IMR-90 (cell line): ENCODE measurements at regions not wholly inside any gene's neighbourhood (a gene's known extent, or its start where the extent isn't known, plus 50 kb on each side); places are given as distances from the start of the nearest gene placed in this dataset.

Experiments used
- ATAC-seq: fragments of 200-7000 bp; cut with Tn5 transposase; 2 replicates; pipeline ENCODE4 v1.9.1; 2020; ENCODE audit warnings: low read depth, mild to moderate bottlenecking, moderate library complexity
- BruUV-seq: library from RNA; stranded (reverse); fragments of 400-500 nt; replicated peaks from 2 replicates; lab custom pipeline; 2021; lab: Mats Ljungman, UMichigan
- CTCF ChIA-PET: fragments of 300-600 bp; formaldehyde crosslinking; extraction: SDS; loops from one replicate; lab custom pipeline; 2021; ENCODE audit warnings: antibody characterized with exemption; lab: Yijun Ruan, JAX
- POLR2A ChIA-PET: fragments of 300-600 bp; sonication (Branson Sonifier 250); formaldehyde crosslinking; loops from one replicate; lab custom pipeline; 2022; ENCODE audit warnings: antibody characterized with exemption; ENCODE audit not compliant: unreplicated experiment; lab: Charles Lee
- DNase-seq: peaks from one replicate; pipeline ENCODE4 v3.0.0; 2013
- H2AFZ ChIP-seq: replicated peaks from 2 replicates; pipeline ENCODE3; 2013; ENCODE audit warnings: low read length, mild to moderate bottlenecking; ENCODE audit not compliant: poor library complexity
- H2AK5ac ChIP-seq: 2 replicates; pipeline ENCODE4 v1.6.1; 2013; ENCODE audit warnings: low read depth, low read length, inconsistent platforms
- H2AK9ac ChIP-seq: replicated peaks from 2 replicates; pipeline ENCODE3; 2013; ENCODE audit warnings: mild to moderate bottlenecking, low read depth, low read length, moderate library complexity; ENCODE audit not compliant: poor library complexity
- H2BK120ac ChIP-seq: 2 replicates; pipeline ENCODE4 v1.6.1; 2013; ENCODE audit warnings: low read depth, low read length, inconsistent platforms
- H2BK15ac ChIP-seq: 3 replicates; pipeline ENCODE4 v1.6.1; 2013; ENCODE audit warnings: low read depth, low read length, inconsistent platforms
- H2BK20ac ChIP-seq: 2 replicates; pipeline ENCODE4 v1.6.1; 2013; ENCODE audit warnings: low read depth, mild to moderate bottlenecking, inconsistent platforms, low read length, moderate library complexity
- H2BK5ac ChIP-seq: 2 replicates; pipeline ENCODE4 v1.6.1; 2013; ENCODE audit warnings: mild to moderate bottlenecking, low read depth, low read length, inconsistent platforms; ENCODE audit not compliant: poor library complexity, severe bottlenecking
- H3K14ac ChIP-seq: replicated peaks from 2 replicates; pipeline ENCODE4 v1.6.1; 2013; ENCODE audit warnings: low read depth, low read length, inconsistent platforms
- H3K18ac ChIP-seq: 2 replicates; pipeline ENCODE4 v1.6.1; 2013; ENCODE audit warnings: low read depth, low read length, control low read depth
- H3K23ac ChIP-seq: 2 replicates; pipeline ENCODE4 v1.6.1; 2013; ENCODE audit warnings: low read depth, low read length, inconsistent platforms
- H3K27ac ChIP-seq: 2 replicates; pipeline ENCODE4 v1.5.1; 2013; ENCODE audit warnings: mild to moderate bottlenecking, control low read depth, low read length; ENCODE audit not compliant: insufficient read depth
- H3K27me3 ChIP-seq: 2 replicates; pipeline ENCODE4 v1.6.1; 2013; ENCODE audit warnings: low read length; ENCODE audit not compliant: control insufficient read depth, insufficient read depth
- H3K36me3 ChIP-seq: 2 replicates; pipeline ENCODE4 v1.6.1; 2013; ENCODE audit warnings: low read length, mixed read lengths; ENCODE audit not compliant: control insufficient read depth, insufficient read depth
- H3K4ac ChIP-seq: 2 replicates; pipeline ENCODE4 v1.6.1; 2013; ENCODE audit warnings: low read depth, low read length, inconsistent platforms
- H3K4me1 ChIP-seq: 2 replicates; pipeline ENCODE4 v1.6.1; 2013; ENCODE audit warnings: low read length, mixed read lengths; ENCODE audit not compliant: control insufficient read depth, insufficient read depth
- H3K4me2 ChIP-seq: 2 replicates; pipeline ENCODE4 v1.6.1; 2013; ENCODE audit warnings: low read depth, mild to moderate bottlenecking, control low read depth, low read length, moderate library complexity
- H3K4me3 ChIP-seq: 2 replicates; pipeline ENCODE4 v1.5.1; 2013; ENCODE audit warnings: low read depth, mild to moderate bottlenecking, control low read depth, low read length, moderate library complexity; ENCODE audit not compliant: insufficient read depth
- H3K56ac ChIP-seq: 2 replicates; pipeline ENCODE4 v1.6.1; 2013; ENCODE audit warnings: low read length, inconsistent platforms; ENCODE audit not compliant: insufficient read depth; ENCODE audit errors: extremely low read depth
- H3K79me1 ChIP-seq, 2 experiments: 2 replicates each; pipeline ENCODE4 v1.6.1; 2013; ENCODE audit warnings: low read length in 2 of 2, inconsistent platforms in 1 of 2, low read depth in 1 of 2
- H3K9ac ChIP-seq: 2 replicates; pipeline ENCODE4 v1.6.1; 2013; ENCODE audit warnings: low read depth, low read length, control low read depth
- H3K9me1 ChIP-seq: 2 replicates; pipeline ENCODE4 v1.6.1; 2013; ENCODE audit warnings: low read length, inconsistent platforms; ENCODE audit not compliant: insufficient read depth
- H3K9me3 ChIP-seq: 2 replicates; pipeline ENCODE4 v1.6.1; 2013; ENCODE audit warnings: low read length; ENCODE audit not compliant: control insufficient read depth, insufficient read depth
- H4K20me1 ChIP-seq: 2 replicates; pipeline ENCODE4 v1.6.1; 2013; ENCODE audit warnings: low read length, inconsistent platforms; ENCODE audit not compliant: insufficient read depth
- H4K5ac ChIP-seq: 2 replicates; pipeline ENCODE4 v1.6.1; 2013; ENCODE audit warnings: mild to moderate bottlenecking, low read depth, low read length, control low read depth
- H4K8ac ChIP-seq, 2 experiments: 2 replicates each; pipeline ENCODE4 v1.6.1; 2013; ENCODE audit warnings: low read depth in 2 of 2, low read length in 2 of 2, control low read depth in 1 of 2, inconsistent platforms in 1 of 2
- H4K91ac ChIP-seq: 2 replicates; pipeline ENCODE4 v1.6.1; 2013; ENCODE audit warnings: low read depth, low read length, inconsistent platforms; ENCODE audit not compliant: insufficient read depth
- BHLHE40 ChIP-seq: fragments of 150-350 bp; IDR thresholded peaks from 2 replicates; pipeline ENCODE4 v1.6.1; 2016; ENCODE audit warnings: mild to moderate bottlenecking, low read depth, low read length
- CEBPB ChIP-seq: IDR thresholded peaks from 2 replicates; pipeline ENCODE4 v1.6.1; 2012; ENCODE audit warnings: low read depth, low read length, improper control_type of control experiment
- CHD1 ChIP-seq: IDR thresholded peaks from 2 replicates; pipeline ENCODE4 v1.6.1; 2012; ENCODE audit warnings: low read depth, low read length, improper control_type of control experiment
- FOS ChIP-seq: fragments of 150-350 bp; IDR thresholded peaks from 2 replicates; pipeline ENCODE4 v1.6.1; 2016; ENCODE audit warnings: low read depth, low read length
- MAFK ChIP-seq: IDR thresholded peaks from 2 replicates; pipeline ENCODE4 v1.6.1; 2012; ENCODE audit warnings: low read depth, low read length, improper control_type of control experiment
- MAZ ChIP-seq: IDR thresholded peaks from 2 replicates; pipeline ENCODE4 v1.6.1; 2012; ENCODE audit warnings: low read depth, mild to moderate bottlenecking, low read length, improper control_type of control experiment, moderate library complexity, borderline replicate concordance
- MXI1 ChIP-seq: IDR thresholded peaks from 2 replicates; pipeline ENCODE4 v1.6.1; 2012; ENCODE audit warnings: low read depth, mild to moderate bottlenecking, low read length, moderate library complexity, borderline replicate concordance
- POLR2A ChIP-seq: IDR thresholded peaks from 2 replicates; pipeline ENCODE4 v1.6.1; 2012; ENCODE audit warnings: mild to moderate bottlenecking, low read depth, low read length
- RAD21 ChIP-seq: IDR thresholded peaks from 2 replicates; pipeline ENCODE4 v1.6.1; 2012; ENCODE audit warnings: low read length, improper control_type of control experiment
- RCOR1 ChIP-seq: IDR thresholded peaks from 2 replicates; pipeline ENCODE4 v1.6.1; 2012; ENCODE audit warnings: mild to moderate bottlenecking, low read length, improper control_type of control experiment; ENCODE audit not compliant: insufficient replicate concordance
- RFX5 ChIP-seq: IDR thresholded peaks from 2 replicates; pipeline ENCODE4 v1.8.0; 2012; ENCODE audit warnings: low read depth, mild to moderate bottlenecking, low read length, moderate library complexity
- whole genome bisulfite sequencing, 2 experiments: methylation state at CpG; one replicate each; pipeline versions ENCODE4 v1.1.5 to v1.1.7; 2013; ENCODE audit warnings: missing lambda C conversion rate in 2 of 2; ENCODE audit not compliant: insufficient read length in 1 of 2; ENCODE audit errors: extremely low coverage in 2 of 2; 5-methylcytosine and 5-hydroxymethylcytosine counted together
- dilution Hi-C: fragments of 300-500 bp; cut with HindIII; formaldehyde crosslinking; loops from one replicate; pipeline ENCODE4 v1.14.3; 2018; ENCODE audit warnings: low sequenced_read_pairs; ENCODE audit not compliant: unreplicated experiment
- in situ Hi-C: fragments of 300-500 bp; cut with MboI; formaldehyde crosslinking; loops from 3 replicates; pipeline ENCODE4 v1.14.3; 2019; ENCODE audit warnings: low sequenced_read_pairs, inconsistent platforms, mixed read lengths
- intact Hi-C: fragments of 100-400 bp; cut with micrococcal nuclease; formaldehyde crosslinking; loops from 2 replicates; pipeline ENCODE4 v1.10.0; 2022
- TF ChIP-seq, protein P1 (sequence below): fragments of 150-350 bp; IDR thresholded peaks from 2 replicates; pipeline ENCODE4 v1.6.1; 2017; ENCODE audit warnings: mild to moderate bottlenecking, antibody characterized with exemption, low read length, low read depth
- TF ChIP-seq, protein P2 (sequence below): fragments of 150-350 bp; IDR thresholded peaks from 2 replicates; pipeline ENCODE4 v1.6.1; 2016; ENCODE audit warnings: low read depth, mild to moderate bottlenecking, low read length, moderate library complexity, borderline replicate concordance
- TF ChIP-seq, protein P3 (sequence below): conservative IDR thresholded peaks from 2 replicates; pipeline ENCODE4 v1.5.1; 2012; ENCODE audit warnings: mild to moderate bottlenecking, low read depth, low read length, improper control_type of control experiment

DNA sequence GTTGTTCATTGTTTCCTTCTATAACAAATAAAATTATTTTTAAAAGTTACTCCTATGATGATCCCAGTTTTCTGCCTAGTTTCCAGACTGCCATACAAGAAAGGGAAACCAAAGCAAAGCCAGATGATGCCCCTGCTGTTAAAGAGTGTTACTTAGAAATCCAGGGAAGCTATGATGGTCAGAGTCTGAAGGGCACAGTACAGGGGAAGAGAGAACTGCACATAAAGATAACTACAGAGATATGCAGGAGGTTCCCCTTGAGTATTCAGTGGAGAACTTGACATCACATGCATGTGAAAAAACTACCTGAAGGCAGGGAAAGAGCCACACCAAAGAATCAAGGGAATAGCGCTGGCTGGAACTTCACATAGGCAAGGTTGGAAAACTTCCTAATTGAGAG lies 494.2 kb upstream of the FSTL5 start:
- no peak overlapping the region for H4K8ac ChIP-seq
- no peak overlapping the region for H2AK5ac ChIP-seq
- TF ChIP-seq, protein P1, sequence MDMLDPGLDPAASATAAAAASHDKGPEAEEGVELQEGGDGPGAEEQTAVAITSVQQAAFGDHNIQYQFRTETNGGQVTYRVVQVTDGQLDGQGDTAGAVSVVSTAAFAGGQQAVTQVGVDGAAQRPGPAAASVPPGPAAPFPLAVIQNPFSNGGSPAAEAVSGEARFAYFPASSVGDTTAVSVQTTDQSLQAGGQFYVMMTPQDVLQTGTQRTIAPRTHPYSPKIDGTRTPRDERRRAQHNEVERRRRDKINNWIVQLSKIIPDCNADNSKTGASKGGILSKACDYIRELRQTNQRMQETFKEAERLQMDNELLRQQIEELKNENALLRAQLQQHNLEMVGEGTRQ = no peak
- TF ChIP-seq POLR2A (no peak), MXI1 (no peak), RFX5 (no peak), MAFK (no peak), CHD1 (no peak), RAD21 (no peak), BHLHE40 (no peak), FOS (no peak), CEBPB (no peak), RCOR1 (no peak), MAZ (no peak)
- TF ChIP-seq, protein P2, sequence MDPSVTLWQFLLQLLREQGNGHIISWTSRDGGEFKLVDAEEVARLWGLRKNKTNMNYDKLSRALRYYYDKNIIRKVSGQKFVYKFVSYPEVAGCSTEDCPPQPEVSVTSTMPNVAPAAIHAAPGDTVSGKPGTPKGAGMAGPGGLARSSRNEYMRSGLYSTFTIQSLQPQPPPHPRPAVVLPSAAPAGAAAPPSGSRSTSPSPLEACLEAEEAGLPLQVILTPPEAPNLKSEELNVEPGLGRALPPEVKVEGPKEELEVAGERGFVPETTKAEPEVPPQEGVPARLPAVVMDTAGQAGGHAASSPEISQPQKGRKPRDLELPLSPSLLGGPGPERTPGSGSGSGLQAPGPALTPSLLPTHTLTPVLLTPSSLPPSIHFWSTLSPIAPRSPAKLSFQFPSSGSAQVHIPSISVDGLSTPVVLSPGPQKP = no peak
- TF ChIP-seq, protein P3, sequence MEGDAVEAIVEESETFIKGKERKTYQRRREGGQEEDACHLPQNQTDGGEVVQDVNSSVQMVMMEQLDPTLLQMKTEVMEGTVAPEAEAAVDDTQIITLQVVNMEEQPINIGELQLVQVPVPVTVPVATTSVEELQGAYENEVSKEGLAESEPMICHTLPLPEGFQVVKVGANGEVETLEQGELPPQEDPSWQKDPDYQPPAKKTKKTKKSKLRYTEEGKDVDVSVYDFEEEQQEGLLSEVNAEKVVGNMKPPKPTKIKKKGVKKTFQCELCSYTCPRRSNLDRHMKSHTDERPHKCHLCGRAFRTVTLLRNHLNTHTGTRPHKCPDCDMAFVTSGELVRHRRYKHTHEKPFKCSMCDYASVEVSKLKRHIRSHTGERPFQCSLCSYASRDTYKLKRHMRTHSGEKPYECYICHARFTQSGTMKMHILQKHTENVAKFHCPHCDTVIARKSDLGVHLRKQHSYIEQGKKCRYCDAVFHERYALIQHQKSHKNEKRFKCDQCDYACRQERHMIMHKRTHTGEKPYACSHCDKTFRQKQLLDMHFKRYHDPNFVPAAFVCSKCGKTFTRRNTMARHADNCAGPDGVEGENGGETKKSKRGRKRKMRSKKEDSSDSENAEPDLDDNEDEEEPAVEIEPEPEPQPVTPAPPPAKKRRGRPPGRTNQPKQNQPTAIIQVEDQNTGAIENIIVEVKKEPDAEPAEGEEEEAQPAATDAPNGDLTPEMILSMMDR = no peak
- no peak overlapping the region for H2BK5ac ChIP-seq
- H3K4me2 ChIP-seq = no peak overlapping the region
- no CpG with 5 or more reads among the region's 1 CpG for WGBS, 2 experiments
- no peak overlapping the region for H3K23ac ChIP-seq
- no peak overlapping the region for H4K5ac ChIP-seq
- no peaks in the 10 kb centered on the region for H3K9me1 ChIP-seq
- dilution Hi-C loops = no loop called here
- CTCF ChIA-PET = no interaction called here
- intact Hi-C loops = no loop called here
- peaks cover 2% of the 10 kb centered on the region; the same call in 1 of the 2 replicates for H3K9me3 ChIP-seq
- H2AFZ ChIP-seq = no peak overlapping the region
- no peaks in the 10 kb centered on the region for H3K27me3 ChIP-seq
- H2BK20ac ChIP-seq = no peak overlapping the region
- in situ Hi-C loops = no loop called here
- H3K14ac ChIP-seq = no peak overlapping the region
- no peaks in the 10 kb centered on the region for H3K36me3 ChIP-seq
- H3K4me3 ChIP-seq = no peak overlapping the region
- DNase-seq (no peak), ATAC-seq (no peak)
- no peaks in the 10 kb centered on the region for H4K20me1 ChIP-seq
- H3K4ac ChIP-seq = no peak overlapping the region
- H3K18ac ChIP-seq = no peak overlapping the region
- no TSS peak for BruUV-seq
- H2BK120ac ChIP-seq = no peak overlapping the region
- no peak overlapping the region for H4K91ac ChIP-seq
- no peak overlapping the region for H2BK15ac ChIP-seq
- POLR2A ChIA-PET = no interaction called here
- H3K79me1 ChIP-seq = no peaks in the 10 kb centered on the region
- H3K56ac ChIP-seq = no peak overlapping the region
- H3K9ac ChIP-seq = no peak overlapping the region
- no peak overlapping the region for H3K27ac ChIP-seq
- H2AK9ac ChIP-seq = no peak overlapping the region
- H3K4me1 ChIP-seq = no peaks in the 10 kb centered on the region
